ENCODE measurements at regions not wholly inside any gene's neighbourhood (a gene's known extent, or its start where the extent isn't known, plus 50 kb on each side); places are given as distances from the start of the nearest gene placed in this dataset.

DNA sequence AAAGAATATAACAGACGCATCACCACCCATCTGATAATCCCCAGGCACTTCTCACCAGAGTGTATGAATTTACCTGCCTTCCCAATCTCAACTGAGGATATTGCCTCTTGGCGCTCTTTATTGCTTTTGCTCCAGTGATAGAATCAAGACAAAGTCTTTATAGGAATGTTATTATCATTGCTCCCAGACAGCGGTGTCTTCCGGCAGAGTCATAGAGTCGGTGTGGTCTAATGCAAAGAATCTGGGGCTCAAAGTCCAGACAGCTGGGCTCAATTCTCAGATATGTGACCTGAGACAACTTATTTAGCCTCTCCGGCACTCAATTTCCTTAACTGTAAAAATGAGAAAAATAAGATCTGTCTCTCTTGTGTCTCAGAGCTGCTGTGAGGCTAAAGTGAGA lies 106.1 kb upstream of the PAK3 start:
- TF ChIP-seq POLR2AphosphoS5 (IDR thresholded peaks at IDR 0.05; ENCODE audit: low read depth, low read length): no peak
- TF ChIP-seq PAX5 (IDR thresholded peaks at IDR 0.05; ENCODE audit: insufficient read depth, low read length, severe bottlenecking): no peak

All from GM12891 (cell line).